BLaER1 (cell line): ENCODE measurements at regions not wholly inside any gene's neighbourhood (a gene's known extent, or its start where the extent isn't known, plus 50 kb on each side); places are given as distances from the start of the nearest gene placed in this dataset.

ENCODE experiments used
- H3K27ac ChIP-seq: shearing (Covaris generic); formaldehyde crosslinking; 2 replicates; pipeline ENCODE4 v1.8.1; 2022
- H3K27me3 ChIP-seq: shearing (Covaris generic); formaldehyde crosslinking; 2 replicates; pipeline ENCODE4 v1.8.1; 2022
- H3K36me3 ChIP-seq: shearing (Covaris generic); formaldehyde crosslinking; 2 replicates; pipeline ENCODE4 v1.8.1; 2022
- H3K4me1 ChIP-seq: shearing (Covaris generic); formaldehyde crosslinking; 2 replicates; pipeline ENCODE4 v1.8.1; 2022
- H3K4me2 ChIP-seq: shearing (Covaris generic); formaldehyde crosslinking; 2 replicates; pipeline ENCODE4 v1.8.1; 2022
- H3K4me3 ChIP-seq: shearing (Covaris generic); formaldehyde crosslinking; 2 replicates; pipeline ENCODE4 v1.8.1; 2022
- H3K9ac ChIP-seq: shearing (Covaris generic); formaldehyde crosslinking; 2 replicates; pipeline ENCODE4 v1.8.1; 2022
- H3K9me3 ChIP-seq: shearing (Covaris generic); formaldehyde crosslinking; 2 replicates; pipeline ENCODE4 v1.8.1; 2022
- H4K20me1 ChIP-seq: shearing (Covaris generic); formaldehyde crosslinking; 2 replicates; pipeline ENCODE4 v1.8.1; 2022
- Cebpa-rat ChIP-seq: shearing (Covaris generic); IDR thresholded peaks from 2 replicates; pipeline ENCODE4 v1.8.1; 2022

DNA sequence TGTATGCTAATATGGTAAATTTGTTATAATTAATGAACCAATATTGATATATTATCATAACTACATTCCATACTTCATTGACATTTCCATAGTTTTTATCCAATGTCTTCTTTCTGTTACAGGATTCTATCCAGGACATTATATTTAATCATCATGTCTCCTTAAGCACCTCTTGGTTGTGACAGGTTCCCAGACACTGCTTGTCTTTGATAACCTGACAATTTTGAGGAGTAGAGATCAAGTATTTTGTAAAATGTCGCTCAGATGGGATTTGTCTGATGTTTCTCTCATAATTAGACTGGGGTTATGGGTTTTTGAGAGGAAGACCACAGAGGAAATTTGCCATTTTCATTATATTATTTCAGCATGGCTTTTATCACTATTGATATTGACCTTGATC, 317.4 kb downstream of the PLOD2 start:
- Histone ChIP-seq H4K20me1 (no peaks in the 10 kb centered on the region), H3K27ac (no peak overlapping the region), H3K4me1 (peaks cover 8% of the 10 kb centered on the region; the same call in 1 of the 2 replicates), H3K36me3 (no peaks in the 10 kb centered on the region), H3K9me3 (no peaks in the 10 kb centered on the region), H3K27me3 (no peaks in the 10 kb centered on the region), H3K4me2 (no peak overlapping the region), H3K4me3 (no peak overlapping the region), H3K9ac (no peak overlapping the region)
- no peak for TF ChIP-seq Cebpa-rat

DNA sequence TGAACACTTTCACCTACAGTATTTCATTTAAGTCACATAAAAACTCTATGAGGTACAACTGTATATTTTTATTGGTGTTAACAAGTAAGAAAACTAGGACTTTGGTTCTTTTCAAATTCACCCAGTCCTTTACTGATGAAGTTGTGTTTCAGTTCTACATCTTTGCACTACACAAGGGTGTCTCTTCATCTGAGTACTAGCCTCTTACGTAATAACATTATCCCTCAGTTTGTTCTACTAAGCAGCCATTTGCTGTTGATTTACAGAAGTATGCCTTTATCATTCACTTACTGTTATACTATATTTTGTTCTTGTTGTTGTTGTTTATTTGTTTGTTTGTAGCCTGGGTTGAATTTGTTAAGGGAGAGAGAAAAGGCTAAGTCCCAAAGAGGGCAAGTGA, 311.9 kb downstream of the PLOD2 start:
- no peaks in the 10 kb centered on the region for H3K27me3 ChIP-seq
- TF ChIP-seq Cebpa-rat: no peak
- no peaks in the 10 kb centered on the region for H3K4me1 ChIP-seq
- no peaks in the 10 kb centered on the region for H3K36me3 ChIP-seq
- H3K9me3 ChIP-seq: no peaks in the 10 kb centered on the region
- no peak overlapping the region for H3K4me2 ChIP-seq
- no peaks in the 10 kb centered on the region for H4K20me1 ChIP-seq
- no peak overlapping the region for H3K27ac ChIP-seq
- H3K4me3 ChIP-seq: no peak overlapping the region
- H3K9ac ChIP-seq: no peak overlapping the region

DNA sequence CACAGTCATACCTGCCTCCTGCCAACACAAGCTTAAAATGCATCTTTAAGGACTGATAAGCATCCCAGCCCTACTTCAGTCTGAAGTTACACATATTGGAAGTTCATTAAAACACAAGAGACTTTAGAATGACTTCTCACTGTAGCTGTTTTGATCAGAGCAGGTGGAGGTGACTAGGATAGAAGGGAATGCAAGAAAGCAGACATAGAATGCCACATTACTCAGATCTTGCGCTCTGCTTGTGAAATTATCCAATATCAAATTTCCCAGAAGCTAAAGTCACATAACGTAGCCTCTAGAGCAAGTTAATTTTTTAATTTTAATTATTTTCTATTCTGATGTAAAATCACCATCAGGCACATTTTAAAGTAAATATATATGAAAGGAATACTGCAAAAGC, 306.5 kb downstream of the PLOD2 start:
- no peaks in the 10 kb centered on the region for H3K4me1 ChIP-seq
- no peak overlapping the region for H3K4me3 ChIP-seq
- no peaks in the 10 kb centered on the region for H4K20me1 ChIP-seq
- no peak overlapping the region for H3K9ac ChIP-seq
- H3K27ac ChIP-seq: no peak overlapping the region
- H3K9me3 ChIP-seq: no peaks in the 10 kb centered on the region
- no peak overlapping the region for H3K4me2 ChIP-seq
- H3K36me3 ChIP-seq: no peaks in the 10 kb centered on the region
- H3K27me3 ChIP-seq: no peaks in the 10 kb centered on the region
- TF ChIP-seq Cebpa-rat: no peak

DNA sequence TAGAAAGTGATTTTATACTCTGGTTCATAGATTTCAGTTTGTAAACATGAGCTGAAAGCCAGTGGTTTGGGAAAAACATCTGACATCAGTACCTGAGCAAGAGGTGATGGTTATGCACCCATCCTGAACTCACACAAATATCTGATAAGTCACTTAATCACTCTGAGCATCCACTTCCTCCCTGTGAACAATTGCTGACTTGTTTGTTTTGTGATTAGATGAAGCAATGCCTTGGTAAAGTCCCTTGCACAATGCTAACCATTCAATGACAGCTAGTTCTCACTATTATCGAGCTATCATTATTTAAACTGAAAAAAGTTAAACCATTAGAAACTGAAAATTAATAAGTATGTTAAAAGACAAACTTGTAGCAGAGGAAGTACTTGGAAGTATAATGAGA, 303.0 kb downstream of the PLOD2 start:
- no peak overlapping the region for H3K27ac ChIP-seq
- no peaks in the 10 kb centered on the region for H3K4me1 ChIP-seq
- no peak overlapping the region for H3K4me2 ChIP-seq
- H3K27me3 ChIP-seq: no peaks in the 10 kb centered on the region
- no peak overlapping the region for H3K9ac ChIP-seq
- H3K36me3 ChIP-seq: no peaks in the 10 kb centered on the region
- no peak for TF ChIP-seq Cebpa-rat
- no peaks in the 10 kb centered on the region for H3K9me3 ChIP-seq
- no peaks in the 10 kb centered on the region for H4K20me1 ChIP-seq
- H3K4me3 ChIP-seq: no peak overlapping the region

DNA sequence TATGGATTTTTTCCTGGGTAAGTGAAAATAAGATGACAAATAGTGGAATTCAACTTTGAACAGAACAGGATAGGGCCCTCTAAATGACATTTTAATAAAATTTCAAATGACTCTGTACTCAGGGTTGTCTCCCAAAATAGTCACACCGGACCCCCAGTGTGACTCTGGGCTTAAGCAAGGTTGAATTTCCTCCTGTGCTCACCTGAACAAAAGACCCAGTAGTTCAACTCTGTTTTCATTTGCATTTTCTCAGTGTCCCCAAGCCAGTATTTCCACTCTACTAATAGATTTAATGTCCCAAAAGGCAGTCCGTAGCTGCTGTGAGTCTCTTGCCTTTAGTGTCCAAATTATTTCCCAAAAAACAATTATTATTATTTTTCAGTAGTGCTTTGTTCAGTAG, 296.6 kb downstream of the PLOD2 start:
- Histone ChIP-seq H3K27ac (no peak overlapping the region), H3K4me3 (no peak overlapping the region), H3K27me3 (no peaks in the 10 kb centered on the region), H3K4me2 (no peak overlapping the region), H3K36me3 (no peaks in the 10 kb centered on the region), H3K9me3 (no peaks in the 10 kb centered on the region), H3K4me1 (no peaks in the 10 kb centered on the region), H3K9ac (no peak overlapping the region), H4K20me1 (no peaks in the 10 kb centered on the region)
- no peak for TF ChIP-seq Cebpa-rat

DNA sequence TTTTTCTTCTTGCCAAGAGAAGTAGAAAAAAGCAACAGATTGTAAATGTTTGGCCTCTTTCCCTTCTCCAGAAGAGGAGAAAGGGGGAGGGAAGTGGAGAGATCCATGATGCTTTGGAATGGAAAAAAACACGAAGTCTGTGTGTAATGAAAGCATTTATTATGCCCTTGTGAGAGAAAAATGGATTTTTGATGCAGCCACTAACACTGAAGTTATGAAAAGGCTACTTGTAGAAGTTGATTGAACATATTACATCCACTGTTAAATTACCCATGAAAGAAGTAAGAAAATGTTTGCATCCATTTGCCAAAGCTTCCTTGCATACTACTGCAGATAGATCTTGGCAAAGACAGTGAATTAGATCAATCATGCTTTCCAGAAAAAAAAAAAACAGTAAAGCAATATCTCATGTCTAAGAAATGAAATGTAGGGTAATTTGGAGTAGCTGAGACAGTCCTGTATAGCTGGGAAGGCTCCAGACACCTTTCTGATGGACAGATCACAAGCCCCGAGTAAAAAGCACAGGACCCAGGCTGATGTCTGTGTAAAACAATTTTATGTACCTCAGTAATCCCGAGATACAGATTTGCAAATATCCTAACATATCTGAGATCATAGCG, 295.5 kb downstream of the PLOD2 start:
- H3K4me3 ChIP-seq: no peak overlapping the region
- no peaks in the 10 kb centered on the region for H3K4me1 ChIP-seq
- no peaks in the 10 kb centered on the region for H3K36me3 ChIP-seq
- H3K9ac ChIP-seq: no peak overlapping the region
- H3K9me3 ChIP-seq: no peaks in the 10 kb centered on the region
- no peaks in the 10 kb centered on the region for H4K20me1 ChIP-seq
- H3K27ac ChIP-seq: no peak overlapping the region
- no peak for TF ChIP-seq Cebpa-rat
- no peaks in the 10 kb centered on the region for H3K27me3 ChIP-seq
- H3K4me2 ChIP-seq: no peak overlapping the region

DNA sequence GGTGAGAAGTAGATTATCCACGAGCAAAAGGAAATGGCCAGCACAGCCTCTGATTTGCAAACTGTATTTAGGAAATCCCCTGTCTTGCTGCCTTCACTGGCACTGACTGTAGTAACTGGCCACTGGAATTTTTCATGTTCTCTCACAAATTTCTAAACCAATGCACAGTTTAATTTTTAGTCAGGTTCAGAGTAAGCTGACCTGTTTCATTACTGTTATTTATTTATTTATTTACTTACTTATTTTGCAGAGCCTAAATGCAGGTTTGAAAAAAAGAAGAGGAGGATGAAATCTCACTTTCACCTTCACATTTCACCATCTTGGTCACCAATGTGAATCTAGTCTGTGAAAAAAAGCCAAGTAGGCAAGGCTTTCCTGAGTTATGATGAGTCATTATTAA, 291.0 kb downstream of the PLOD2 start:
- Histone ChIP-seq H3K27me3 (no peaks in the 10 kb centered on the region), H3K4me1 (no peaks in the 10 kb centered on the region), H3K9ac (no peak overlapping the region), H3K36me3 (no peaks in the 10 kb centered on the region), H3K4me2 (no peak overlapping the region), H3K4me3 (no peak overlapping the region), H3K9me3 (no peaks in the 10 kb centered on the region), H4K20me1 (no peaks in the 10 kb centered on the region), H3K27ac (no peak overlapping the region)
- no peak for TF ChIP-seq Cebpa-rat

DNA sequence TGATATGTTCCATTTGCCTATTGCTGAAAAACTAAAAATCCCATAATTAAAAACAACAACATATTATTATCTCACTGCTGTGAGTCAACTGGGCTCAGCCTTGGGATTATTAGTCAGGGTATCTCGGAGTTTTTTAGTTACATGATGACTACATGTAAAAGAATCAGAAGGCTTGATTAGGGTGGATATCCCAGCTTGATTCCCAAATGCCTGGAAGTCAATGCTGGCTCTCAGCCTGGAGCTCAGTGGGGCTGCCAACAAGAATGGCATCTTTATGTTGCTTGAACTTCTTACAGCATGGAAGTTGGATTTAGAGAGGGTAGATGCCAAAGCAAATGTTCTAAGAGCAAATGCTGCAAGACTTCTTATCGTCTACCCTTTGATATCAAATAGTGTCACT, 278.5 kb downstream of the PLOD2 start:
- no peak for TF ChIP-seq Cebpa-rat
- H3K9ac ChIP-seq: no peak overlapping the region
- H3K27ac ChIP-seq: no peak overlapping the region
- H4K20me1 ChIP-seq: no peaks in the 10 kb centered on the region
- H3K9me3 ChIP-seq: no peaks in the 10 kb centered on the region
- H3K36me3 ChIP-seq: no peaks in the 10 kb centered on the region
- no peak overlapping the region for H3K4me2 ChIP-seq
- H3K4me3 ChIP-seq: no peak overlapping the region
- H3K4me1 ChIP-seq: no peaks in the 10 kb centered on the region
- no peaks in the 10 kb centered on the region for H3K27me3 ChIP-seq

DNA sequence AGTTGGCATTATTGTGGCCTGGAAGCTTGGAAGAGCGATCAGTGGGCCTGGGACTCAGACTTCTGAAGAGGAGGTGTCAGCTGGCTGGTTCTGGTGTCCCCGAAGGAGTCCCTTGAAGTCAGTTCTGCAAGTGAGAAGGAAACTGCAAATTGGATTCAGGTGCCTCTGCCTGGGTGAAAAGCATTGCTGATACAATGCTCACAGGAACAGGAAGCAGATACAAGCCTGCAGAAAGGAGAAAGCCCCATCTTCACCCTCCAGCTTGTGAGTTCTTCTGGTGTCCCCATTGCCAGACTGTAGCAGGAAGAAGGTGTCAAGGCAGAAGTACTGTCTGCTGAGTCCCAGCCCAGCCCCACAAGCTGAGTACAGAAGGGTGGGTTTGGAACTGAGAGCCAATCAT, 271.3 kb downstream of the PLOD2 start:
- no peak overlapping the region for H3K27ac ChIP-seq
- no peak overlapping the region for H3K4me2 ChIP-seq
- H3K4me3 ChIP-seq: no peak overlapping the region
- H3K9me3 ChIP-seq: no peaks in the 10 kb centered on the region
- no peak for TF ChIP-seq Cebpa-rat
- no peak overlapping the region for H3K9ac ChIP-seq
- H3K36me3 ChIP-seq: no peaks in the 10 kb centered on the region
- no peaks in the 10 kb centered on the region for H3K27me3 ChIP-seq
- H3K4me1 ChIP-seq: no peaks in the 10 kb centered on the region
- no peaks in the 10 kb centered on the region for H4K20me1 ChIP-seq

DNA sequence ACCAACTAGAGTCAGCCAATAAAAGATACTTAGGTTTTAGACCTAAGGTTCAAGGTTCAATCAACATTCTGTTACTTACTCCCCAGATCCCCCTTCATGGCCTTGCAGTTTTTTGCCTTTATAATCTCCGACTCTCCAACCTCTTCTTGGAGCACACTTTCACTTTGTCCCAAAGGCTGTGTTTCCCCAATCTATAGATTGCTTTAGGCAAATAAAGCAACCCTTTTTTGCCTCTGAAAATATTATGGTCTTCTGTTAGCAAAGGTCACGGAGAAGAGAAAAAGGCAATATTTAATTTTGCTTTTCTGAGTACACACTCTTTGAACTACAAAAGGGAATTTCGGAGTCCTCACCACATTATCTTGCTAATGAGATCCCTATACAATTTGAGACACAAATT, 268.1 kb downstream of the PLOD2 start:
- H3K36me3 ChIP-seq: no peaks in the 10 kb centered on the region
- H3K4me1 ChIP-seq: no peaks in the 10 kb centered on the region
- H3K27me3 ChIP-seq: no peaks in the 10 kb centered on the region
- H3K4me3 ChIP-seq: no peak overlapping the region
- no peak for TF ChIP-seq Cebpa-rat
- H3K27ac ChIP-seq: no peak overlapping the region
- no peak overlapping the region for H3K4me2 ChIP-seq
- no peaks in the 10 kb centered on the region for H4K20me1 ChIP-seq
- no peak overlapping the region for H3K9ac ChIP-seq
- H3K9me3 ChIP-seq: no peaks in the 10 kb centered on the region

DNA sequence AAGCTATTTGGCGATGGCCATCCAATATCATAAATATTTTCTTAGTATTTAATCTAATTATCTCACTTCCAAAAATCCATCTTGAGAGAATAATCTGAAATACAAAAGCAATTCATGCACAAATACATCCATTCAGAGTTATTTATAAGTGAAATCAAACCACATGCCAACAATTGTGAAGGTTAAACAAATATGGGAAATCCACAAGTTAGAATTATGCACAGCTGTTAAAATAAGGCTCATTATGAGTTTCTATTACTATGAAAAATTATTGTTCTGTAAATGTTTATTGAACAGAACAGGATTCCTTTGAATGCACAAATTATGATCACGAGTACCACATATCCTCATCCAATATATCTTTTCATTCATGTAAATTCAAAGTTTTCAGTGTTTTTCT, 267.7 kb downstream of the PLOD2 start:
- Histone ChIP-seq H3K36me3 (no peaks in the 10 kb centered on the region), H4K20me1 (no peaks in the 10 kb centered on the region), H3K4me1 (no peaks in the 10 kb centered on the region), H3K4me3 (no peak overlapping the region), H3K4me2 (no peak overlapping the region), H3K9me3 (no peaks in the 10 kb centered on the region), H3K27me3 (no peaks in the 10 kb centered on the region), H3K9ac (no peak overlapping the region), H3K27ac (no peak overlapping the region)
- TF ChIP-seq Cebpa-rat: no peak
